CD4-positive, alpha-beta T cell treated with Interleukin-1 beta for 1 hour (primary cell): ENCODE measurements at regions not wholly inside any gene's neighbourhood (a gene's known extent, or its start where the extent isn't known, plus 50 kb on each side); places are given as distances from the start of the nearest gene placed in this dataset.

ENCODE experiments used
- DNase-seq, 2 donors: peaks; one replicate each; pipeline ENCODE4 v3.0.0-alpha.2; 2020 to 2022

GRCh38 chr15:25947323-25948314, 84.5 kb upstream of the ATP10A start:
- no peak for DNase-seq

- no peak for DNase-seq
These were observed 83.2 kb upstream of the ATP10A start for GRCh38 chr15:25946241-25946805.

- no peak for DNase-seq
These were observed 81.3 kb upstream of the ATP10A start for GRCh38 chr15:25944386-25944785.

- DNase-seq, result no peak
These were observed 80.7 kb upstream of the ATP10A start for GRCh38 chr15:25943831-25944230.

GRCh38 chr15:25939122-25939521, 76.0 kb upstream of the ATP10A start:
- peak in 1 of 2 donors; percentile 35 for DNase-seq

- no peak for DNase-seq
These were observed 74.7 kb upstream of the ATP10A start for GRCh38 chr15:25937796-25938195.

- DNase-seq, result no peak
These were observed 72.9 kb upstream of the ATP10A start for GRCh38 chr15:25936004-25936403.

- DNase-seq, result peak; percentile 62 to 72
These were observed 70.5 kb upstream of the ATP10A start for GRCh38 chr15:25933456-25934158.

- no peak for DNase-seq
These were observed 69.6 kb upstream of the ATP10A start for GRCh38 chr15:25932696-25933095.

- DNase-seq, result no peak
These were observed 68.7 kb upstream of the ATP10A start for GRCh38 chr15:25931851-25932250.

- DNase-seq, result no peak
These were observed 67.8 kb upstream of the ATP10A start for GRCh38 chr15:25930931-25931330.
